BJ (cell line): ENCODE measurements at regions not wholly inside any gene's neighbourhood (a gene's known extent, or its start where the extent isn't known, plus 50 kb on each side); places are given as distances from the start of the nearest gene placed in this dataset.
"Not testable (repeated sequence)": the region's sequence is repeated elsewhere in the genome, so short reads cannot be mapped to it uniquely, and the experiment has no call there.

Experiments used
- CTCF ChIA-PET: fragments of 350-600 bp; formaldehyde crosslinking; extraction: SDS; loops from one replicate; lab custom pipeline; 2021; ENCODE audit warnings: antibody characterized with exemption, inconsistent platforms; lab: Yijun Ruan, JAX
- POLR2A ChIA-PET: fragments of 300-600 bp; sonication (Branson Sonifier 250); formaldehyde crosslinking; extraction: SDS; loops from one replicate; lab custom pipeline; 2021; ENCODE audit warnings: antibody characterized with exemption; lab: Charles Lee
- DNase-seq: peaks from one replicate; pipeline ENCODE4 v3.0.0-alpha.2; 2011; ENCODE audit warnings: low read depth
- H3K27me3 ChIP-seq: 2 replicates; pipeline ENCODE4 v1.6.0; 2011; ENCODE audit warnings: low read length; ENCODE audit not compliant: control insufficient read depth, insufficient read depth
- H3K36me3 ChIP-seq: 2 replicates; pipeline ENCODE4 v1.5.1; 2011; ENCODE audit warnings: low read length; ENCODE audit not compliant: control insufficient read depth, insufficient read depth
- H3K4me3 ChIP-seq: 2 replicates; pipeline ENCODE4 v1.5.1; 2011; ENCODE audit warnings: low read depth, mild to moderate bottlenecking, control low read depth, low read length
- CTCF ChIP-seq: IDR thresholded peaks from 2 replicates; pipeline ENCODE4 v1.5.1; 2011; ENCODE audit warnings: low read depth, mild to moderate bottlenecking, control low read depth, inconsistent platforms, low read length, moderate library complexity; ENCODE audit not compliant: insufficient read depth

- ChIA-PET POLR2A (no interaction called here), CTCF (no interaction called here)
Observed at GRCh38 chr11:97000481-97000880, 610.7 kb downstream of the JRKL start.

GRCh38 chr11:97007283-97007682 is 617.5 kb downstream of the JRKL start:
- CTCF ChIA-PET, result no interaction called here
- H3K36me3 ChIP-seq, result no peaks in the 10 kb centered on the region
- H3K4me3 ChIP-seq, result no peak overlapping the region
- POLR2A ChIA-PET, result no interaction called here
- TF ChIP-seq CTCF, result no peak
- no peaks in the 10 kb centered on the region for H3K27me3 ChIP-seq
- DNase-seq, result no peak

More at GRCh38 chr11:97000481-97000880, 610.7 kb downstream of the JRKL start:
- Histone ChIP-seq H3K36me3 (no peaks in the 10 kb centered on the region), H3K27me3 (no peaks in the 10 kb centered on the region), H3K4me3 (no peak overlapping the region)
- DNase-seq, result no peak
- TF ChIP-seq CTCF, result no peak

- ChIA-PET POLR2A (no interaction called here), CTCF (no interaction called here)
- Histone ChIP-seq H3K4me3 (no peak overlapping the region), H3K27me3 (no peaks in the 10 kb centered on the region), H3K36me3 (no peaks in the 10 kb centered on the region)
- no peak for DNase-seq
- no peak for TF ChIP-seq CTCF
Observed at GRCh38 chr11:97009613-97010012, 619.8 kb downstream of the JRKL start.

- POLR2A ChIA-PET, DNase-seq, CTCF ChIA-PET, H3K27me3 ChIP-seq, H3K36me3 ChIP-seq, H3K4me3 ChIP-seq: not testable (repeated sequence)
Observed at GRCh38 chr11:97010997-97011396, 621.2 kb downstream of the JRKL start.

- Histone ChIP-seq H3K27me3 (no peaks in the 10 kb centered on the region), H3K36me3 (no peaks in the 10 kb centered on the region), H3K4me3 (no peak overlapping the region)
- POLR2A ChIA-PET, result interaction anchor here (0.7 kb wide), 1 partner anchor 350 kb away, joined by 3 read pairs; no protein-coding TSS in a partner anchor
- CTCF ChIA-PET, result no interaction called here
- no peak for TF ChIP-seq CTCF
- DNase-seq, result no peak
Observed at GRCh38 chr11:97015327-97015726, 625.5 kb downstream of the JRKL start.

GRCh38 chr11:97019305-97019704 is 629.5 kb downstream of the JRKL start:
- Histone ChIP-seq H3K4me3 (no peak overlapping the region), H3K27me3 (no peaks in the 10 kb centered on the region), H3K36me3 (no peaks in the 10 kb centered on the region)
- POLR2A ChIA-PET, result no interaction called here
- CTCF ChIA-PET, result no interaction called here
- TF ChIP-seq CTCF, result no peak
- no peak for DNase-seq
